Adrenal gland (tissue), 9 donors: ENCODE measurements at regions not wholly inside any gene's neighbourhood (a gene's known extent, or its start where the extent isn't known, plus 50 kb on each side); places are given as distances from the start of the nearest gene placed in this dataset.

ENCODE experiments used
- DNase-seq, 7 donors: peaks; one replicate each; pipeline ENCODE4 v3.0.0-alpha.2; 2019 to 2020
- H3K27ac ChIP-seq, 5 donors: fragments of 200-600 bp; sonication (generic) in 4 of 5; 1 replicate in 3 of 5; 2 replicates in 2 of 5; pipeline versions ENCODE4 v1.5.1 to v1.8.0; 2016 to 2020; ENCODE audit warnings: mild to moderate bottlenecking in 1 of 5
- H3K27me3 ChIP-seq: fragments of 200-600 bp; 2 replicates; pipeline ENCODE4 v1.8.0; 2021
- H3K36me3 ChIP-seq, 2 donors: fragments of 200-600 bp; replicated peaks in 1 of 2; 1 replicate in 1 of 2; 2 replicates in 1 of 2; pipeline versions ENCODE4 v1.5.1 to v1.8.0; 2018 to 2022
- H3K4me1 ChIP-seq, 2 donors: fragments of 200-600 bp; replicated peaks in 1 of 2; 1 replicate in 1 of 2; 2 replicates in 1 of 2; pipeline versions ENCODE4 v1.5.1 to v1.8.0; 2018 to 2021
- H3K4me3 ChIP-seq, 4 donors: fragments of 200-600 bp; sonication (generic) in 3 of 4; one replicate each; pipeline ENCODE4 v1.5.1; 2016 to 2018
- H3K9me3 ChIP-seq, 3 donors: fragments of 200-600 bp; sonication (generic) in 1 of 3; replicated peaks in 1 of 3; 1 replicate in 2 of 3; 2 replicates in 1 of 3; pipeline versions ENCODE4 v1.5.1 to v1.8.0; 2016 to 2021
- CTCF ChIP-seq, 6 experiments: fragments of 450-650 bp in 4 of 6; fragments of 200-600 bp in 2 of 6; sonication (generic) in 1 of 6; IDR thresholded peaks; 1 replicate in 5 of 6; 2 replicates in 1 of 6; pipeline versions ENCODE4 v1.5.1 to v1.8.0; 2016 to 2021; ENCODE audit warnings: antibody characterized with exemption in 6 of 6, mild to moderate bottlenecking in 2 of 6, moderate library complexity in 1 of 6
- POLR2A ChIP-seq, 2 donors: fragments of 450-650 bp; IDR thresholded peaks; one replicate each; pipeline ENCODE4 v1.6.1; 2017; ENCODE audit warnings: antibody characterized with exemption in 2 of 2, mild to moderate bottlenecking in 2 of 2, moderate library complexity in 1 of 2
- WGBS, 4 donors: extraction: QIAGEN DNeasy Blood & Tissue Kit in 2 of 4; methylation state at CpG; one replicate each; pipeline versions ENCODE4 v1.1.5 to v1.1.7; 2013 to 2017; 5-methylcytosine and 5-hydroxymethylcytosine counted together
- intact Hi-C, 2 donors: fragments of 100-400 bp; cut with DNase I; formaldehyde crosslinking; loops; one replicate each; pipeline versions ENCODE4 v1.14.1 to v1.15.0; 2022 to 2023
- donor health status: healthy with polysubstance abuse.
- donor health status: Bipolar disorder and iron deficiency.
- donor health status: DM: yes; HTN: yes; CAD: no.
- donor health status: DM: no; HTN: no; CAD: no.
- donor health status: DM: no; HTN: no; CAD: no.

GRCh38 chr6:170227521-170227983, 63.3 kb downstream of the DLL1 start:
- Histone ChIP-seq H3K4me1 (no peaks in the 10 kb centered on the region), H3K36me3 (no peaks in the 10 kb centered on the region), H3K27me3 (no peaks in the 10 kb centered on the region), H3K9me3 (no peaks in the 10 kb centered on the region), H3K27ac (no peak overlapping the region), H3K4me3 (no peak overlapping the region)
- intact Hi-C loops, result no loop called here
- DNase-seq, result no peak
- 86 to 96% (median 90%) methylated on average over 3 to 14 of the region's 14 CpGs for WGBS, 4 donors
- TF ChIP-seq CTCF (IDR thresholded peaks at IDR 0.05), result no peak
- no peak for TF ChIP-seq POLR2A (IDR thresholded peaks at IDR 0.05)

GRCh38 chr6:170226647-170227046, 64.2 kb downstream of the DLL1 start:
- DNase-seq, result no peak
- no peak overlapping the region for H3K4me3 ChIP-seq
- H3K27ac ChIP-seq, result no peak overlapping the region
- H3K36me3 ChIP-seq, result no peaks in the 10 kb centered on the region
- no peaks in the 10 kb centered on the region for H3K9me3 ChIP-seq
- no peaks in the 10 kb centered on the region for H3K27me3 ChIP-seq
- no peaks in the 10 kb centered on the region for H3K4me1 ChIP-seq
- intact Hi-C loops, result no loop called here
- TF ChIP-seq POLR2A (IDR thresholded peaks at IDR 0.05) (no peak), CTCF (IDR thresholded peaks at IDR 0.05) (no peak)
- 76 to 89% (median 86%) methylated on average over 7 to 9 of the region's 9 CpGs for WGBS, 4 donors

- Histone ChIP-seq H3K36me3 (no peaks in the 10 kb centered on the region), H3K9me3 (no peaks in the 10 kb centered on the region), H3K4me1 (no peaks in the 10 kb centered on the region), H3K4me3 (no peak overlapping the region), H3K27ac (no peak overlapping the region), H3K27me3 (no peaks in the 10 kb centered on the region)
- TF ChIP-seq CTCF (IDR thresholded peaks at IDR 0.05) (no peak), POLR2A (IDR thresholded peaks at IDR 0.05) (no peak)
- peak in 1 of 7 donors; percentile 13 for DNase-seq
- WGBS, 4 donors, result 77 to 84% (median 81%) methylated on average over 19 to 22 of the region's 22 CpGs
- intact Hi-C loops, result no loop called here
Observed at GRCh38 chr6:170225852-170226417, 64.9 kb downstream of the DLL1 start.

GRCh38 chr6:170224694-170225660, 65.9 kb downstream of the DLL1 start:
- Histone ChIP-seq H3K9me3 (no peaks in the 10 kb centered on the region), H3K36me3 (no peaks in the 10 kb centered on the region), H3K27me3 (no peaks in the 10 kb centered on the region), H3K4me1 (no peaks in the 10 kb centered on the region), H3K27ac (peak overlapping the region in 1 of 5 donors; percentile 5), H3K4me3 (no peak overlapping the region)
- no peak for DNase-seq
- TF ChIP-seq POLR2A (IDR thresholded peaks at IDR 0.05), result no peak
- TF ChIP-seq CTCF (IDR thresholded peaks at IDR 0.05), result no peak
- intact Hi-C loops, result no loop called here
- WGBS, 4 donors, result 71 to 79% (median 73%) methylated on average over 18 to 23 of the region's 23 CpGs
